ENCODE measurements at regions not wholly inside any gene's neighbourhood (a gene's known extent, or its start where the extent isn't known, plus 50 kb on each side); places are given as distances from the start of the nearest gene placed in this dataset.

DNA sequence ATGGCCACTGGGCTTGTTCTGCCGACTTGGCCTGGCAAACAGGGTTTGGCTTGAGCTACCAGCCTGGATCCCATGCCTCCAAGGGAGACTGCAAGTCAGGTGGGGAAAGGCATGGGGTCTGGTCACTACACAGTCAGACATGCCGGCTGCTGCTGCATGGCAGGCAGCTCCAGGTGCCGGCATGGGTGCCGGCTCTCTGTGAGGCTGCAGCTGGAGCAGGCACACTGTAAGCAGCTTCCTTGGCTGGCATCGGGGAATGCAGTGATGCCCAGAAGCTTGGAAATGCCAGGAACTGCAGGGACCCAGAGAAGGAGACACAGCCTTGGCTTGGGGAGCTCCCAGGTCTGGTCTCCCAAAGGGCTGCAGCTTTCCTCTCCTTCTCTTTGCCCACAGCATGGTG, 305.5 kb upstream of the NRG3 start:
- H3K27me3 ChIP-seq: no peaks in the 10 kb centered on the region
- no peaks in the 10 kb centered on the region for H3K9me3 ChIP-seq
- no peaks in the 10 kb centered on the region for H3K4me1 ChIP-seq
- H3K4me3 ChIP-seq: no peak overlapping the region
- H3K27ac ChIP-seq: no peak overlapping the region
- no peaks in the 10 kb centered on the region for H3K36me3 ChIP-seq
- no peak for DNase-seq
- TF ChIP-seq POLR2A (IDR thresholded peaks at IDR 0.05): no peak
- TF ChIP-seq, protein P1, sequence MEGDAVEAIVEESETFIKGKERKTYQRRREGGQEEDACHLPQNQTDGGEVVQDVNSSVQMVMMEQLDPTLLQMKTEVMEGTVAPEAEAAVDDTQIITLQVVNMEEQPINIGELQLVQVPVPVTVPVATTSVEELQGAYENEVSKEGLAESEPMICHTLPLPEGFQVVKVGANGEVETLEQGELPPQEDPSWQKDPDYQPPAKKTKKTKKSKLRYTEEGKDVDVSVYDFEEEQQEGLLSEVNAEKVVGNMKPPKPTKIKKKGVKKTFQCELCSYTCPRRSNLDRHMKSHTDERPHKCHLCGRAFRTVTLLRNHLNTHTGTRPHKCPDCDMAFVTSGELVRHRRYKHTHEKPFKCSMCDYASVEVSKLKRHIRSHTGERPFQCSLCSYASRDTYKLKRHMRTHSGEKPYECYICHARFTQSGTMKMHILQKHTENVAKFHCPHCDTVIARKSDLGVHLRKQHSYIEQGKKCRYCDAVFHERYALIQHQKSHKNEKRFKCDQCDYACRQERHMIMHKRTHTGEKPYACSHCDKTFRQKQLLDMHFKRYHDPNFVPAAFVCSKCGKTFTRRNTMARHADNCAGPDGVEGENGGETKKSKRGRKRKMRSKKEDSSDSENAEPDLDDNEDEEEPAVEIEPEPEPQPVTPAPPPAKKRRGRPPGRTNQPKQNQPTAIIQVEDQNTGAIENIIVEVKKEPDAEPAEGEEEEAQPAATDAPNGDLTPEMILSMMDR (IDR thresholded peaks at IDR 0.05): no peak
- intact Hi-C loops (cut with DNase I; ENCODE audit: low total_unique reads): no loop called here

DNA sequence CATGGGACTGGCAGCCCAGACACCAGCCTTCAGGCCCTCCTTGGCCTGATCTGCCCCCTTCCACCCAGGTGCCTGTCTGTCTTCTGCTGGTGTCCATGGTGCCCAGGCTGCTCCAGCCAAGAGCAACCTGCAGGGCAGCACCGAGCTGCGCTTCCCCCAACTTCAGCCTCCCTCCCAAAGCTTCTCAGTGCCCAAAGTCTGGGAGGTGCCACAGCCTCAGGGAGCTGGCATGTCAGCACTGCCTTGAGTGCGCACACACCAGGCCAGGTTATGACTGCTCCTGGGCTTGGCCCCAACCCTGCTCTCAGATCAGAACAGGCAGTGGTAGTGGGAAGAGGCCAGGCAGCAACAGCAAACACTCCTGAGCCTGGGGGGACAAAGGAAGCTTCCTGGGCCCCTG, 304.6 kb upstream of the NRG3 start:
- Histone ChIP-seq H3K36me3 (no peaks in the 10 kb centered on the region), H3K27me3 (no peaks in the 10 kb centered on the region), H3K27ac (no peak overlapping the region), H3K4me1 (no peaks in the 10 kb centered on the region), H3K4me3 (no peak overlapping the region), H3K9me3 (no peaks in the 10 kb centered on the region)
- DNase-seq: no peak
- intact Hi-C loops (cut with DNase I; ENCODE audit: low total_unique reads): no loop called here
- no peak for TF ChIP-seq POLR2A (IDR thresholded peaks at IDR 0.05)
- TF ChIP-seq, protein P1 (IDR thresholded peaks at IDR 0.05): no peak

DNA sequence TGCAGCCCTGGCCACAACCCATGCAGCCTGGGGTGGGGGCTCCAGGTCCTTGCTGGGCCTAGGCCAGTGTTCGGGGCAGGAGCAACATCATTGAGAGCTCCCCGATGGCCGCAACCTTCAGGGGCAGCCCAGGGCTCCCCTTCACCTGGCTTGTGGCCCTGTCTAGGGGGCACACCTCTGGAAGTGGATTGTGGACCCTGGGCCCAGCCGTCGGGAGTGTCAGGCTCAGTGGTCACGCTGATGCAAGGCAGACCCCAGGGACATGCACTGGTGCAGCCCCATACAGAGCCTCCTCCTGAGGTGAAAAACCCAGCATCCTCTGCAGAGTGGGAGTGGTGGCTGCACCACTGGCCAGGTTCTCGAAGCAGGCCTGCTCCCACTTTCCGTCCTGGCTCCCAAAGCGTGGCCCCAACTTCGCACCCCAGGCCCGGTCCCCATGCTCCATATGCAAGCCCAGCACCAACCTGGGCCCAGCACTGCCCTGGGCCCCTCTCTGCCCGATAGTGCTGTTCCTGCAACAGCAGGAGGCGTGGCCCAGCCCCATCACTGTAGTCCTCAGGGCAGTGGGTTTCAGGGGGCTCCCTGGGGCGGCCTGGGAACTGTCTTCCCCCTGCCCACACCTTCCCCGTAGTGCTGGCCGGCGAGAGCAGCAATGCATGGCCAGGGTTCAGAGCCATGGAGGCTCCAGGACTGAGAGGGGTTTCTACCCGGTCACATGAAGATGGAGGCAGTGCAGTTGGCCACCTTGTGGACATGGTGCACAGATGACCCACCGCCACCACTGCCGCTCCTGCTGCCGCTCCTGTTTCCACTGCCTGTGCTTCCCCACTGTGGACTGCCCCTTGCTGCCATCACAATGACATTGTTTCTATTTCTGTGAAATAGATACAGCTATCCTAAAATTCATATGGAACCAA, 303.9 kb upstream of the NRG3 start:
- intact Hi-C loops (cut with DNase I; ENCODE audit: low total_unique reads): no loop called here
- Histone ChIP-seq H3K36me3 (no peaks in the 10 kb centered on the region), H3K9me3 (no peaks in the 10 kb centered on the region), H3K4me3 (no peak overlapping the region), H3K27me3 (no peaks in the 10 kb centered on the region), H3K4me1 (no peaks in the 10 kb centered on the region), H3K27ac (no peak overlapping the region)
- no peak for DNase-seq
- TF ChIP-seq POLR2A (IDR thresholded peaks at IDR 0.05): no peak
- TF ChIP-seq, protein P1 (IDR thresholded peaks at IDR 0.05): no peak

DNA sequence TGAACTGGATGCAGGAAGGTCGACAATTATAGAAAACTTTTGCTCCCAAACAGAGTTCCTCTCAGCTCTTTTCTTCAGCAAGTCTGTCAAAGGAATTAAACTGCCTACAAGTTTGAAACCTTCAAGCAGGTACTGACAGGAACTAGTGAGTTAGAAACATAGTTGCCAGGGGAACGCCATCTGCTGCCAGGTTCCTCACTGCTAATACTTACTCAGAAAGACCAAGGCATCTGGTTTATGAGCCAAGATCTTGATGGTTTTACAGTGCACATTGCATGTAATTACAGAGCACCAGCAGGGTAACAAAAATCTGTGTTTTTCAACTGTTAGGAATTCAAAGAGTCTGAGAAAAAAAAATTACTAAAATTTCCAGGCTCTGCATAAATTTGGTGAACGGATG, 300.0 kb upstream of the NRG3 start:
- no peaks in the 10 kb centered on the region for H3K27me3 ChIP-seq
- no peak for DNase-seq
- no peaks in the 10 kb centered on the region for H3K36me3 ChIP-seq
- H3K27ac ChIP-seq: no peak overlapping the region
- H3K4me3 ChIP-seq: no peak overlapping the region
- TF ChIP-seq, protein P1 (IDR thresholded peaks at IDR 0.05): no peak
- TF ChIP-seq POLR2A (IDR thresholded peaks at IDR 0.05): no peak
- intact Hi-C loops (cut with DNase I; ENCODE audit: low total_unique reads): no loop called here
- no peaks in the 10 kb centered on the region for H3K9me3 ChIP-seq
- no peaks in the 10 kb centered on the region for H3K4me1 ChIP-seq

DNA sequence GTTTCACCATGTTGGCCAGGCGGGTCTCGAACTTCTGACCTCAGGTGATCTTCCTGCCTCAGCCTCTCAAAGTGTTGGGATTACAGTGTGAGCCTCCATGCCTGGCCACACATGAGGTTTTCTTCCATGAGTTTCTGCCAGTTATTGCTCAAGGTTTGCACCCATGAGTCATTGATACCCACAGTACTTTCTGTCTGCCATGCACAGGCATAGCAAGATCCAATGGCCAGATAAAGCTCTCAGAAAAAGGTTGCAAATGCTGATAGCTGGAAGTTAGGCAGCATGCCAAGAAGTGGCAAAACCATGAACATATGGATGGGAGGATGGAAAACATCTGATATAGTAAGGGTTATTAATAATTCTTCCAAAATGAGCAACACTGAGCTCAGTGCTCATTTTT, 298.7 kb upstream of the NRG3 start:
- intact Hi-C loops (cut with DNase I; ENCODE audit: low total_unique reads): no loop called here
- Histone ChIP-seq H3K4me3 (no peak overlapping the region), H3K27me3 (no peaks in the 10 kb centered on the region), H3K4me1 (no peaks in the 10 kb centered on the region), H3K27ac (no peak overlapping the region), H3K9me3 (no peaks in the 10 kb centered on the region), H3K36me3 (no peaks in the 10 kb centered on the region)
- DNase-seq: no peak
- no peak for TF ChIP-seq POLR2A (IDR thresholded peaks at IDR 0.05)
- TF ChIP-seq, protein P1 (IDR thresholded peaks at IDR 0.05): no peak

Measured in uterus (tissue), 3 donors.